Stimulated activated CD4-positive, alpha-beta T cell treated with anti-CD3 and anti-CD28 coated beads, Interleukin-2, amount 100 ng/mL, for 48 hours (primary cell): ENCODE measurements at regions not wholly inside any gene's neighbourhood (a gene's known extent, or its start where the extent isn't known, plus 50 kb on each side); places are given as distances from the start of the nearest gene placed in this dataset.
A peak's percentile ranks its signal among the peaks of the same experiment; 100 is the strongest.
"Not testable (repeated sequence)": the region's sequence is repeated elsewhere in the genome, so short reads cannot be mapped to it uniquely, and the experiment has no call there.

ENCODE experiments used
- DNase-seq, 2 donors: peaks; one replicate each; pipeline ENCODE4 v3.0.0-alpha.2; 2020

DNA sequence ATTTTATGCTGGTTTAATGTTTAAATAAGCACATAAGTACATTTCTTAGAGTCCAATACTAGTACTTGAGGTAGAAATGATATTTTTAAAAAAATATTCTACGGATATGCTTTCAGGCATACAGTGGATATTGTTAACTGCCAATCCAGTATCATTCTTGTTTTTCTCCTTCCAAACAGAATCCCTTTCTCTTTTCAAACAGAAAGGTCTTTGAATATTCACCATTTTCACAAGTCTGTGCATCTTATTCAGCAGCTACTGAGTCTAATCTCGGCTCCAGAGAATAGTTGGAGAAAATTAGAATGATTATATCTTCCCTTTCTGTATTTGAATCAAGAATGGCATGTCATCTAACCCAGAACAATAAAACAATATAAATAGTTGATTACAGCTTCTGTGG lies 174.5 kb downstream of the GOLGA6L6 start:
- DNase-seq = no peak

DNA sequence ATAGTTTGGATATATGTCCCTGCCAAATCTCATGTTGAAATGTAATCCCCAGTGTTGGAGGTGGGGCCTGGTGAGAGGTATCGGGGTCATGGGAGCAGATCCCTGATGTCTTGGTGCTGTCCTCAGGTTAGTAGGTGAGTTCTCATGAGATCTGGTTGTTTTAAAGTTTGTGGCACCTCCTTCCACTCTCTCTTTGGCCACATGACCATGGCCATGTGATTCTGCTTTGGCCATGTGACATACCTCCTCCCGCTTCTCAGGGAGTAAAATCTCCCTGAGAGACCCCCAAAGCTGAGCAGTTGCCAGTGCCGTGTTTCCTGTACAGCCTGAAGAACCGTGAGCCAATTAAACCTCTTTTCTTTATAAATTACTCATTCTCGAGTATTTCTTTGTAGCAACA lies 178.0 kb downstream of the GOLGA6L6 start:
- DNase-seq = not testable (repeated sequence)

DNA sequence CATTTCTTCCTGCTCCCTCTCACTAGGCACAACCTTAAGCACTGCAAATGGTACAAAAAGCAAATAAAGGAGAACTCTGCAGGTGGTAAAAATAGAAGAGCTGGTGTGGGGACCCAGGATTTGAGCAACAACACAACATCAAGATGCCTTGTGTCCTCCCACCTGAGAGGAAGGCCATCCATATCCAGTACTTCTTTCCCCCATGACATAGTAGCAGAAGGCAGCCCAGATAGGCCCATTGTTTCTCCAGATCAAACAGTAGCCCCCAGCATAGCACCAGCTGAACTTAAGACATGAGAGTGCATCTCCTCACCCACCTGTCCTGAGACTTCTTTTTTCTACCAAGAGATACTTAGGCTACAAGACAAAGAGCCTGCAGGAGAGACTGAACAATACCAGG lies 180.5 kb downstream of the GOLGA6L6 start:
- no peak for DNase-seq

DNA sequence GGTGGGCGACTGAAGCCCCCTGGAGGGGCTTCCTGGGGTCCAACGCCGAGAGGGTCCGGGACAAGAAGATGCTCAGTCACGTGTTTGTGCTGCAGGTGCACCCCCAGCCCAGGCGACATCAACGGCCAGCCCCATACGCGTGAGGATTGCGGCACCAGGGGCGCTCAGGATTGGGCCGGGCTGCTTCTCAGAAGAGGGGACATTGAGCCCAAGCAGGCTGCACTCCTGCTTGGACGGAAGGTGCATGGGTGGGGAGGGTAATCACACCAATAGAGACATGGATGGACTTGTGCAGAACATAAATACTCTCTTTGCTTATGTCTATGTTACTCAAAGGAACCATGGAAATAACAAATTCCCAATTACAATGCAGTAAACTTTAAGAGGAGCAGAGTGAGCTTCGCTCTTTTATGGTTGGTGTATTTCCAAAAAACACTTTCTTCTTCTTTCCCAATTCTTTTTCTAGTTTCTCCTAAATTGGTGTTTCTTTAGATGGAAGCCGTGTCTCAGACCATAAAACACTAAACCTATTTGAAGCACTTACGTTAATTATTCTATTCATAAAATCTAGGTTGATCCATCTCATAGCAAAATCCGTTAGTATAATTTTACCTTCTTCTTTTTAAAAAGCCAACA lies 182.7 kb downstream of the GOLGA6L6 start:
- DNase-seq = no peak

DNA sequence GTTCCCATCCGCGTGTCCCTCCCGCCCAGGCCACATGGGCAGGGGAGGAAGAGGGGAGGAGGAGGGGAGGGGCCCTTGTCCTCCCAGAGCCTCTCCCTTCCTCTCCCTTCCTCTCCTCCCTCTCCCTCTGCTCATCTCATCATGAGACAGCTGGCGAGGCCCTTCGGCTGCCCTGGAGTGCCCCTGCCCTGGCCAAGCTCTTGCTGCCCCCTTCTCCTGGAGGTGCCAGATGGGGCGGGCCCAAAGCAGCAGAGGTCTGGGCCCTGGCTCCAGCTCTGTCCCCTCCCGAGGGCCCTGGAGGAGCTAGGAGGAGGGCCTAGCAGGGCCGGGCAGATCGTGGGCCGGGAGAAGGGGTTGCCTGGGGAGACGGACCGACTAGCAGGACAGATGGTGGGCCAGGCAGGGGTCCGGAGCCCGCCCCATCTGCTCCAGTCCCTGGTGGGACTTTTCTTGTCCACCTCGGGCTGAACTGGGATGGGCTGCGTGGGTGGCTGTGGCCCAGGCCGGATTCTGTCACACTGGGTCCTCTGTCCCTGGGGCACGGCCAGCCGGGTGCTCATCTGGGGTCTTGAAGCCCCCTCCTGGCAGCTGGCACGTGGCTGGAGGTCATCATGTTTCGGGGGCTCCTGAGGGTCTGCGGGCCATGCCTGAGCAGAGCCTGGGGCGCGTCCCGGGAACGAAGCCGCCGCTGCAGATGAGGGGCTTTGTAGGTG lies 183.4 kb downstream of the GOLGA6L6 start:
- no peak for DNase-seq

DNA sequence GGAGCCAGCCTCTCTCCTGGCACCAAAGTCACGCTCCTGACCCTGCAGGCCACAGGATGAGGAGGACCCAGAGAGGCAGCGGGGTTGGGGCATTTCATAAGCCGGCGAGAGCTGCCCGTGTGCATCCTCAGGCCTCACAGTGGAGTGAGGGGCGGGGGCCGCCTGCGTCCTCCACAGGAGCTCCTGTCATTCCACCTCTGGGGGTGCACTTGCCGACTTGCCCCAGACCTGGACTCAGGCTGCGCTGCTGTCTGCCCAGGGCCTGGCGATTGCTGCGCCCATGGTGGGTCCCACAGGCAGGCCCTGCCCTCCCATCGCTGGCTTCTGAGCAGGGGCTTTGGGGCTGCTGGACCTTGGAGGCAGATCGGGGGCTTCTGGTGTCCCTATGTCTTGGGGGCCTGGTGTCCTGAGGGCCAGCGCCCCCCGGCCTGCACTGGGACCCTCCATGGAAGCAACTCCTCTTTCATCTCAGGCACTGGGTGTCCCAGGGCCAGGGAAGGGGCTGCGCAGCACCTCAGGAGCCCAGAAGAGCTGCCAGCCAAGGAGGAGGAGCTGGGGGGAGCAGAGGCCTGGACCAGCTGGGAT lies 184.0 kb downstream of the GOLGA6L6 start:
- no peak for DNase-seq

DNA sequence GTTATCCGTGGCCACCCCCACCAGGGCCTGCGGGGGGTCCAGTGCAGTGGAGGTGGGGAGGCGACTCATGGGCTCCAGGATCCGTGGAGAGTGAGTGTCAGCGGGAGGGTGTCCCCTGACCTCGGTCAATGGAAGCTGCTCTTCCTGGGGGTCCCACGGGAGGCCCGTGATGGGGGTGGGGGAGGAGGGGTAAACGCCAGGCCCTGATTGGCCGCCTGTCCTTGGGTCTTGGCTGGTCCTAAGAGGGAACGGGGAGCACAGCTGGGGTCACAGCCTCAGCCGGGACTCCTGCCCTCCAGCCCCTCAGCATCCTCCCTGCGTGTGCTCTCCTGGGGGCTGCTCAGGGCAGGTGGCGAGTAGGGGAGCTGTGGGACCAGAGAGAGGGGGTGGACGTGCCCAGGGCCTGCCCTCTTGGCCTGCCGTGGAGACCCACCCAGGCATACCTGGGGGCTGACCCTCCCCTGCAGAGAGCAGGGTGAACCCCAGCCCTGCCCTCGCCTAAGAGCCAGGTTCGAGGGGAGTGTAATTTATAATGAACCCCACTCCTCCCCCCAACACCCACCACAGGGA lies 184.6 kb downstream of the GOLGA6L6 start:
- DNase-seq = no peak

DNA sequence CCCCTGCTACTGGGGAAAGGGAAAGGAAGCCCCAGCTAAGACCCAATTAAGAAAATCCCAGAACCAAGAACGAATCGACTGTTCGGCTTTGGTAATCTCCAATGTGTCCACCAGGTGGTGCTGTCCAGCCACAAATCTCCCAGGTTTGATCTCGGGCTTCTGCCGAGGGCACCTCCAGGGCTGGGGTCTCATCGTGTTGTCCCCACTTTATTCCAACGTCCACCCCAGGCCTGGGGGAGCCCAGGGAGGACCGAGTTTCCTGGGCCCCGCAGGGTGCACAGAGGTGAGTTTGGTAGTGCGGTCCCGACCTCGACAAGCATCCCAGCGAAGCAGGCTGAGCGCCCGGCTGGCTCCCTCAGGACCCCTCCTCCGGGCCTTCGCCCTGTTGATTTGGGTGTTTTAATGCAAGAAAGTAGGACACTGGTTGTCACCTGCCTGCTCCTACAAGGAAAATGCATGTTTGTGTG lies 185.1 kb downstream of the GOLGA6L6 start:
- DNase-seq = peak; percentile 91

DNA sequence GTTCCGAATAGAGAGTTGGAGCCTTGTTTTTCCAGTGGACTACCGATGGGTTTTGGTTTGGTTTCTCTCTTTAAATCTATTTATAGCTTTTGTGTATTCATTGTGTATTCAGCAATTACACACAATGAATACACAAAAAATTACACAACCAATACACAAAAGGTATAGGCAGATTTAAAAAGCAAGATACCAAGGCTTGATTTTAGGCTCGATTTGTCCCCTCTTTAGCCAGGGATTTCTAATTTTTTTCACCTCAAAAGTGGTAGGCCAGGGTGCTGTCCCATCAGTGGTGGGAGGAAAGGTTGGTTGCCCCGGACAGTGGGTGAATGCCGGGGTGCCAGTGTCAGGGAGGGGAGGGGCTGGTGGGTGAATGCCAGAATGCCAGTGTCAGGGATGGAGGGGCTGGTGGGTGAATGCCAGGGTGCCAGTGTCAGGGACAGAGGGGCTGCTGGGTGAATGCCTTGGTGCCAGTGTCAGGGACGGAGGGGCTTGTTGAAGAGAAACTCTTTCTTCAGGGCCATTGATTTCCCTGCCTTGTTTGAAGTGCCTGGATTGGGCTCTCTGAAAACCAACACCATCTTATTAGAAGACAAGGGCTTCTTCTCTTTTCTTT lies 186.2 kb downstream of the GOLGA6L6 start:
- no peak for DNase-seq

DNA sequence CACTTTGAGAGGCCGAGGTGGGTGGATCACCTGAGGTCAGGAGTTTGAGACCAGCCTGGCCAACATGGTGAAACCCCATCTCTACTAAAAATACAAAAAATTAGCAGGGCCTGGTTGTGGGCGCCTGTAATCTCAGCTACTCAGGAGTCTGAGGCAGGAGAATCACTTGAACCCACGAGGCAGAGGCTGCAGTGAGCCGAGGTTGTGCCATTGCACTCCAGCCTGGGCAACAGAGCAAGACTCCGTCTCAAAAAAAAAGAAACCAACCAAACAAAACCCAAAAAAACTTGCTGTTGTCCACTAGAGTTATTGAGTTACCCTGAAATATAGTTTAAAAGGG lies 186.7 kb downstream of the GOLGA6L6 start:
- DNase-seq = not testable (repeated sequence)

DNA sequence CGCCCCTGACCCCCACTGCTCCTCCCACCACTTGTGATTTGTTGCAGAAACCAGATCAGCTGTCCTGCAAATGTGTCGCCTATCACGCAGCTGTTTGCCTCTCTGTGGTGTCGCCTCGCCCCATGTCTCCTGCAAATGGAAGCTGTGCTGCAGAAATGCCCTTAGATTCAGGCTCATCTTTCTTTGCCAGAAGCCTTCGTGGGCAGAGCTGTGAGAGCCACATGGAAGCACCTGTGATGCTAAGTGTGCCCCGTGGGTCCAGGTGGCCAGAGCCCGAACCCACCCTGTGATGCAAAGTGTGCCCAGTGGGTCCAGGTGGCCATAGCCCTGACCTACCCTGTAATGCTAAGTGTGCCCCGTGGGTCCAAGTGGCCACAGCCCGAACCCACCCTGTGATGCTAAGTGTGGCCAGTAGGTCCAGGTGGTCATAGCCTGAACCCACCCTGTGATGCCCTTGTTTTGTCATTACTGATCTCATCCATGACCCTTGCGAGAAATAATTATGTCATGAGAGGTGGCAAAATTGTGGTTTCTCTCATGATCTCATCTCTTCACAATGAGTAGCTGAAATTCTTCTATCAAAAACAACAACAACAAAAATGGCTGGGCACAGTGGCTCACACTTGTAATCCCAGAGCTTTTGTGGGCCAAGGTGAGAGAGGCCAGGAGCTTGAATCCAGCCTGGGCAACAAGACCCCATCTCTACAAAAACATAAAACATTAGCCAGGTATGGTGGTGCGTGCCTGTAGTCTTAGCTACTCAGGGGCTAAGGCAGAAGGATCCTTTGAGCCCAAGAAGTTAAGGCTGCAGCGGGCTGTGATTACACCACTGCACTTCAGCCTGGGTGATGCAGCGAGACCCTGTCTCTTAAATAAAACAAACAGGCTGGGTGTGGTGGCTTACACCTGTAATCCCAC lies 187.4 kb downstream of the GOLGA6L6 start:
- DNase-seq = no peak

DNA sequence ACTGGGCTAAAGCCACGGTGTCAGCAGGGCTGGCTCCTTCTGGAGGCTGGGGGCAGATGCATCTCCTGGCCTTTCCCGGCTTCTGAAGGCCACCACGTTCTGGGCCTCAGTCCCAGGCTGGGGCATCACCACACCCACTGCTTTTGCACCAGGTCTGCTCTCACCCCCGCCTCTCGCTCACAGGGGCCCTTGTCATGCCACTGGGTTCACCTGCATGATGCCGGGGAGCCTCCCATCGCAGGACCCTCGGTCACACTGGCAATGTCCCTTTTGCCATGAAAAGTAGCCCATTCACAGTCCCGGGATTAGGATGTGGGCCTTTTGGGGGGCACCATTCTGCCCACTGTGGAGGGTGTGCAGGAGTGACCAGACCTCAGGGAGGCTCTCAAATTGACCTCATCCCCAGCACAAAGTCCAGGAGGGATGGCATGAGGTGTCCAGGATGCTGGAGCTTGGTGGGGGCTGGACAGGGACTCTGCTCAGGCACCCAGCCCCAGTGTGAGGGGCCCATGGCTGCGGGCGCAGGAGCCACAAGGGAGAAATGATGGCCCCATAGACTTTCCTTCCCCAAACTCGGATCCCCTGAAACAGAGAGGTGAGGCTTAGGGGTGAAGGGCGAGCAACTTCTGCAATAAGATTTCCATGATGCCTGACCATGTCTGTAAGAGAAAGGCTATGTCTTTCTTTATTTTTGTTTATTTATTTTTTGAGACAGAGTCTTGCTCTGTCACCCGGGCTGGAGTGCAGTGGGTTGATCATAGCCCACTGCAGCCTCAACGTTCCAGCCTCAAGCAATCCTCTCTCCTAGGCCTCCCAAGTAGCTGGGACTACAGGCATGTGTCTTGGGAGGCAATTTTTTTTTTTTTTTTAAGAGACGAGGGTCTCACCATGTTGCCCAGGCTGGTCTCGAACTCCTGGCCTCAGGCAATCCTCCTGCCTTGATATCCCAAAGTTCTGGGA lies 189.1 kb downstream of the GOLGA6L6 start:
- DNase-seq = no peak

DNA sequence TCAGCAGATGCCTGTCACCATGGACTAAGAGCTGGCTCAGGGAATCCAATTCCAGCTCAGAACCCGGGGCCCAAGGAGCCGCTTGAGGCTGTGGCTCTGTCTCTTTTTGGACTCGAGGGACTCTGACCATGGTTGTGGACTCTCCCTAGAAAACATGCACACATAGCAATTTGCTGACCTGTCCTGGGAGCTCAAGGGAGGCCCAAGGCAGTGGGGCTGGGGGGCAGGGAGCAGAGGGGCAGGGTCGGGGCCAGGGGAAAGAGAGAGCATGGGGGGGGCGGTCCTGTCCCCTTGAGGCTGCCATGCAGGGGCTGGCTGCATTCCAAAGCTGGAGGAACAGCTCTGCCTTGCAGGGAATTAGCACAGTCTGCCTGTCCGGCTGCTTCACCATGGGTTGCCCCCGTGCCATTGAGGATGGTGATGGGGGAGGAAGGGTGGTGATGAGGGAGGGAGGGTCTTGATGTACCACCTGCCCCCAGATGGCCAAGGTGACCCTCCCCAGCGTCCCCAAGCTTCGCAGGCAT lies 190.1 kb downstream of the GOLGA6L6 start:
- no peak for DNase-seq

DNA sequence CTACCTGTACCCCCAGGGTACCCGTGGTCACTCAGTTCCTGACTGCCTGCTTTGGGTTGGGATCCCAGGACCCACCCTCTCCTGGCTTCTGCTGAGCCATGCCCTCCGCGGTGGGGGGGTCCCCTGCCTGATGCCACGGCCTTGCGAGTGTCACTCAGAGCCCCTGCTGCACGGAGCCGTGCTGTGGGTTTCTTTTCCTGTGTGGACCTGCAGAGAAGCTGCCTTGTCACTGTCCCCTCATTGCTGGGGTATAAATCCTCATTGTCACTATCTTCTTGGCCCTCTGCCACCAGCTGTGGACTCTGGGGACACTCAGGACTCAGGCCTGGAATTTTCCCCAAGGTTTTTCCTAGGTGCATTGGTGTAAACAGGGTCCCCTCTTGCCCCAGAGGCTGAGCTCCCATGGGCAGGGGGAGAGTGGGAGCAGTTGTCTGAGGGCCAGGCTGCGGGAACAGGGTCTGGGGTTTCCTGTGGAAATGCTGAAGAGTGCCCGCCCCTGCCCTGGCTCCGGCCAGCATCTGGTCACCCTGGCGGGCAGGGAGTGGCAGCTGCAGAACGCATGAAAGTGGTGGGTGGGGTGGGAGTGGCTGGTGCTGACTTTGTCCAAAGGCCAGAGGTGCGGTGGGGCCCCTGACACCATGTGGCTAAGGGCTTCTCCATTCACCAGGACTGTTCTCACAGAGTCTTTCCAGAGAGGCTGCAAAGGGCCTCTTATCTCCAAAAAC lies 191.7 kb downstream of the GOLGA6L6 start:
- DNase-seq = no peak

DNA sequence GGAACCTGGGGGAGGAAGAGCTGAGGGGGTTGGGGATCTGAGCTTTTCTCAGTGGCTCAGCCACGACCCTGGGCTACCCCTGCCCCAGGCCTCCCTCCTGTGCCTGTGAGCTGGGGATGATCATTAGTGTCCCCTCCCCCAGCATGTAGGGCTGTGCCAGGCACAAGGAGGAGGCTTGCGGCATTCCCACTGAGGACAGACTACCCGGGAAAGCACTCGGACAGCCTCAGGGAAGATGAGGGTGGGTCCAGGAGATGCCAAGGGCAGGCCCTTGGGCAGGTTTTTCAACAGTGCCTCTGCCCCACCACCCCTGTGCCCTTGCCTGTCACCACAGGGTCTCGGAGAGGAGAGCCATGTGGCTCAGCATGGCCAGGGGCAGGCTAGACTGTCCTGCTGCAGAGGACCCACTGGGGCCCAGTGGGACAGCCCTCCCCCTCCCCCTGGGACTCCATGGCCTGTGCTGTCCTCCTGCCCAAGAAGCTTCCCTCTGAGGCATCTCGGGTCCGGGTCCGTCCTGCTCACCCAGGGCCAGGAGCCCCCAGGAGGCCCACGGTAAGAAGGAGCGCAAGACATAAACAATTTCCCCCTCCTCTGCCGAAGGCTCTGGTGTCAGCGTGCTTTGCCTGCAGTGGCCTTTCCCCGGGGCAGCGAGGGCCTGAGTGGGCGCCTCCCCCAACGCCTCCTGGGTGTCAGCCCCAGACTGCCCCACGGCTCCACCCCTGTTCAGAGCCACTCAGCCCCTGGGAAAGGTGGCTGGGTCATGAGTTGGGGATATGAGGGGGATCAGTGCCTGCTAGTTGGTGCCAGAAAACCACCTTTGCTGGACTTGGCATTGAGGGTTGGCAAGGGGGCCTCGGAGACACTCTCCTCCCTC lies 192.5 kb downstream of the GOLGA6L6 start:
- no peak for DNase-seq

DNA sequence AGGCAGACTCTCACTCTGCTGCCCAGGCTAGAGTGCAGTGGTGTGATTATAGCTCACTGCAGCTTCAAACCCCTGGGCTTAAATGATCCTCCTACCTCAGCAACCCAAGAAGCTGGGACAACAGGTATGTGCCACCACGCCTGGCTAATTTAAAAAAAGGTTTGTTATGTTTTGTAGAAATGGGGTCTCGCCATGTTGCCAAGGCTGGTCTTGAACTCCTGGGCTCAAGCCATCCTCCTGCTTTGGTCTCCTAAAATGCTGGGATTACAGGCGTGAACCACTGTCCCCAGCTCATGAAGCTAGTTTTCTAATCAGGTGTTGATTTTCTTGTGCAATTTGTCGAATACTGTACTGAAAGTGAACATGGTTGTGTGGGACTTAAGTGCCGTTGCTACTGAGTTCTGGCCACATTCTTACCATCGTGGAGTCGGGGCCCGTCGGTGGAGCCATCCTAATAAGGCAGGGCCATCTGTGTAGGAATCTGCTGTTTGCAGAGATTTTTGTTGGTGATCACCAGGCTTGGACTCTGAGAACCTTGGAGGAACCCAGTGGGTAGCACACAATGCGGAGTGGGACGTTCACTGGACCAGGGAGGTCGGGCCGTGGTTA lies 193.2 kb downstream of the GOLGA6L6 start:
- DNase-seq = no peak

DNA sequence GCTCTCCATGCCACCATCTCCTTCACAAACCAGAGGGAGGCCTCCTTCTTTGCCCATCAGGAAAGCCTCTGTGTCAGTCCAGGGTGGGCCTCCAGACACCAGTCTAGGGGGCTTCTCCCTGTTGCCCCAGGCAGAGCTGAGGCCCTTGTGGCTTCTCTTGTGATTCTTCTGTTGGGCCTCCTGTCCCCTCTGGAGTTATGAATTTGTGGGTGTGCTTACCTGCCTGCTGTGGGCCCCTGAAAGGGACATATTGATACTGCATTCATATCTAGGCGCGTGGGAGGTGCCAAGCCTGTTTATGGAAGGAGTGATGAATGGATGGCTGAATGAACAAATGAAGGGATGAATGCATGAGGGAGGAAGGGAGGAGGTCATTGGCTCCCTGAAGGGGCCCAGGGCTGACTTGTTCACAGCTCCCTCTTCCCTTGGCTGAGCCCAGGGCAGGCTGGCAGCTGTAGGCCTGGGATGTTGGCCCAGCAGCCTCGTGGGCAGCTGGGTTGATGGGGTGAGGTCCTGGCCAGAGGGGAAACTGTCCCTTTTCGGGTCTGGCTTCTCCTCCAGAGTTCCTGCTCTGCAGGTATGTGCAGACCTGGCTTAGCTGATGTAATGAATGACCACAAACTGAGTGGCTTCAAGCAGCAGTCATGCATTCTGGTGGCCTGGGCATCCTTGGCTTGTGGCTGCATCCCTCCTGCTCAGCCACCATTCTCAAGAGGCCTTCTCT lies 195.4 kb downstream of the GOLGA6L6 start:
- DNase-seq = no peak

DNA sequence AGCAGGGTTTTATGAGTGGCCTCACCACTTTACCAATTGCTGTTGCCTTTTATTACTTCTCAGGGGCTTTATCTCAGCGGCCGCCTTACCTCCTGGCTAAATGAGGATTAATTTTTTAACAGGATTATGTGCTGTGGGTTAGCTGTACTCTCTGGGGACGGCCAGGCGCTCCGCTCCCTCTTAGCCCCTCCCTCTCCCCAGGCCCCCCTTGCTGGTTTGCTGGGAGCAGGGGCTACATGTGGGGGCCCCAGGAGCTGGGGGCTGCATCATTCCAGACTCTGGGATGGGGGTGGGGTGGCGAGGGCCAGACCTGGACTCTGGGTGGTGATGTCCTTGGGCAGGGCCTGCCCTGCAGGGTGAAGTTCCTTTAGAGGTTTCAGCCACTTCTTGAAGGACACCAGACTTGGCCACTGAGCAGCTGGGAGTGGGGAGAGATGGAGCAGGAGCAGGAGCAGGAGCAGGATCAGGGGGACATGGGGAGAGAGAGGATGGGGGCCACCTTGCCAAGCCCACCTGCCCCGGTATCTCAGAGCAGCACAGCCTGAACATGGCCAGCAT lies 196.1 kb downstream of the GOLGA6L6 start:
- DNase-seq = no peak
